Panc1 (cell line): ENCODE measurements at regions not wholly inside any gene's neighbourhood (a gene's known extent, or its start where the extent isn't known, plus 50 kb on each side); places are given as distances from the start of the nearest gene placed in this dataset.

Experiments used
- ATAC-seq: fragments of 200-7000 bp; cut with Tn5 transposase; 2 replicates; pipeline ENCODE4 v1.9.1; 2020; ENCODE audit warnings: mild to moderate bottlenecking, moderate library complexity
- BruUV-seq: library from RNA; stranded (reverse); fragments of 400-500 nt; replicated peaks from 2 replicates; lab custom pipeline; 2021; lab: Mats Ljungman, UMichigan
- CTCF ChIA-PET: fragments of 300-600 bp; sonication (Branson Sonifier 250); formaldehyde crosslinking; loops from one replicate; lab custom pipeline; 2022; ENCODE audit warnings: antibody characterized with exemption; lab: Charles Lee
- POLR2A ChIA-PET: fragments of 300-600 bp; sonication (Branson Sonifier 250); formaldehyde crosslinking; loops from one replicate; lab custom pipeline; 2022; ENCODE audit warnings: antibody characterized with exemption; lab: Charles Lee
- DNase-seq: peaks from one replicate; pipeline ENCODE4 v3.0.0-alpha.2; 2010; ENCODE audit warnings: low read depth, low spot score
- H3K27ac ChIP-seq: 2 replicates; pipeline ENCODE4 v1.5.1; 2011; ENCODE audit warnings: mild to moderate bottlenecking, low read length, inconsistent platforms
- H3K27me3 ChIP-seq: fragments of 200-500 bp; sonication (Bioruptor generic); 2 replicates; pipeline ENCODE4 v1.6.0; 2014; ENCODE audit warnings: low read length, inconsistent platforms; ENCODE audit not compliant: control insufficient read depth, insufficient read depth
- H3K36me3 ChIP-seq: fragments of 200-500 bp; sonication (Bioruptor generic); 2 replicates; pipeline ENCODE4 v1.5.1; 2014; ENCODE audit warnings: inconsistent platforms, mild to moderate bottlenecking, low read length, moderate library complexity; ENCODE audit not compliant: control insufficient read depth, insufficient read depth
- H3K4me1 ChIP-seq: 2 replicates; pipeline ENCODE4 v1.5.1; 2011; ENCODE audit warnings: inconsistent platforms, mild to moderate bottlenecking, low read length, moderate library complexity; ENCODE audit not compliant: control insufficient read depth, insufficient read depth
- H3K4me3 ChIP-seq, 2 experiments: 2 replicates each; pipeline ENCODE4 v1.5.1; 2011 to 2012; ENCODE audit warnings: low read depth in 2 of 2, low read length in 2 of 2, mild to moderate bottlenecking in 2 of 2, inconsistent platforms in 1 of 2, moderate library complexity in 1 of 2
- H3K9me3 ChIP-seq: fragments of 200-500 bp; sonication (Bioruptor generic); 2 replicates; pipeline ENCODE4 v1.5.1; 2014; ENCODE audit warnings: low read depth, mild to moderate bottlenecking, inconsistent platforms, low read length, moderate library complexity; ENCODE audit not compliant: control insufficient read depth, insufficient read depth
- POLR2AphosphoS5 ChIP-seq: IDR thresholded peaks from 2 replicates; pipeline ENCODE4 v1.6.1; 2012; ENCODE audit warnings: mild to moderate bottlenecking, low read depth, low read length, moderate library complexity
- SIN3A ChIP-seq: IDR thresholded peaks from 2 replicates; pipeline ENCODE4 v1.6.1; 2012; ENCODE audit warnings: low read depth, mild to moderate bottlenecking, low read length, moderate library complexity, borderline replicate concordance; ENCODE audit not compliant: insufficient read depth
- TCF7L2 ChIP-seq: IDR thresholded peaks from 2 replicates; pipeline ENCODE4 v1.6.1; 2011; ENCODE audit warnings: mild to moderate bottlenecking, low read depth, low read length, inconsistent platforms
- in situ Hi-C: cut with HindIII; loops from 2 replicates; pipeline ENCODE4 v1.10.0; 2016; ENCODE audit warnings: low sequenced_read_pairs, low pct_unique_long_range_greater_than_20kb
- intact Hi-C: fragments of 100-400 bp; cut with micrococcal nuclease; formaldehyde crosslinking; loops from one replicate; pipeline ENCODE4 v1.10.0; 2022; ENCODE audit not compliant: unreplicated experiment
- TF ChIP-seq, protein P1 (sequence below): fragments of 450-650 bp; IDR thresholded peaks from 2 replicates; pipeline ENCODE4 v1.5.1; 2017; ENCODE audit warnings: mild to moderate bottlenecking
- TF ChIP-seq, protein P2 (sequence below), 2 experiments: IDR thresholded peaks; 2 replicates each; pipeline ENCODE4 v1.6.1; 2011 to 2012; ENCODE audit warnings: low read depth in 2 of 2, control low read depth in 1 of 2, low read length in 1 of 2, mild to moderate bottlenecking in 1 of 2, moderate library complexity in 1 of 2; ENCODE audit not compliant: insufficient read depth in 1 of 2

DNA sequence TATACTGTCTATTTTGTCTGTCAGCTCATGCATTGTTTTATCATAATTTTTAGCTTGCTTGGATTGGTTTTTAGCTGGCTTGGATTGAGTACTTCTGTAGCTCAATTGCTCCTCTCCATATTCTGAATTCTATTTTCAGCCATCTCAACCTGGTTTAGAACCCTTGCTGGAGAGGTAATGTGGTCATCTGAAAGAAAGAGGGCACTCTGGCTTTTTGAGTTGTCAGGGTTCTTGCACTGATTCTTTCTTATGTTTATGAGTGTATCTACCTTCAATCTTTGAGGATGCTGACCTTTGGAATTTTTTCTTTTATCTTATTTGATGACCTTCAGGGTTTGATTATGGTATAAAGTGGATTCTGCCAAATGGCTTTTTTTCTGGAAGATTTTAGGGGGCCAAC is 632.7 kb upstream of the ID4 start:
- Histone ChIP-seq H3K36me3 (no peaks in the 10 kb centered on the region), H3K27me3 (no peaks in the 10 kb centered on the region), H3K27ac (no peak overlapping the region), H3K4me3 (no peak overlapping the region), H3K4me1 (no peaks in the 10 kb centered on the region), H3K9me3 (no peaks in the 10 kb centered on the region)
- ChIA-PET POLR2A (no interaction called here), CTCF (no interaction called here)
- in situ Hi-C loops (no loop called here), intact Hi-C loops (no loop called here)
- DNase-seq (no peak), ATAC-seq (no peak)
- TF ChIP-seq, protein P1, sequence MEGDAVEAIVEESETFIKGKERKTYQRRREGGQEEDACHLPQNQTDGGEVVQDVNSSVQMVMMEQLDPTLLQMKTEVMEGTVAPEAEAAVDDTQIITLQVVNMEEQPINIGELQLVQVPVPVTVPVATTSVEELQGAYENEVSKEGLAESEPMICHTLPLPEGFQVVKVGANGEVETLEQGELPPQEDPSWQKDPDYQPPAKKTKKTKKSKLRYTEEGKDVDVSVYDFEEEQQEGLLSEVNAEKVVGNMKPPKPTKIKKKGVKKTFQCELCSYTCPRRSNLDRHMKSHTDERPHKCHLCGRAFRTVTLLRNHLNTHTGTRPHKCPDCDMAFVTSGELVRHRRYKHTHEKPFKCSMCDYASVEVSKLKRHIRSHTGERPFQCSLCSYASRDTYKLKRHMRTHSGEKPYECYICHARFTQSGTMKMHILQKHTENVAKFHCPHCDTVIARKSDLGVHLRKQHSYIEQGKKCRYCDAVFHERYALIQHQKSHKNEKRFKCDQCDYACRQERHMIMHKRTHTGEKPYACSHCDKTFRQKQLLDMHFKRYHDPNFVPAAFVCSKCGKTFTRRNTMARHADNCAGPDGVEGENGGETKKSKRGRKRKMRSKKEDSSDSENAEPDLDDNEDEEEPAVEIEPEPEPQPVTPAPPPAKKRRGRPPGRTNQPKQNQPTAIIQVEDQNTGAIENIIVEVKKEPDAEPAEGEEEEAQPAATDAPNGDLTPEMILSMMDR = peak; percentile 18; the same call in 1 of the 2 replicates
- TF ChIP-seq, protein P2, sequence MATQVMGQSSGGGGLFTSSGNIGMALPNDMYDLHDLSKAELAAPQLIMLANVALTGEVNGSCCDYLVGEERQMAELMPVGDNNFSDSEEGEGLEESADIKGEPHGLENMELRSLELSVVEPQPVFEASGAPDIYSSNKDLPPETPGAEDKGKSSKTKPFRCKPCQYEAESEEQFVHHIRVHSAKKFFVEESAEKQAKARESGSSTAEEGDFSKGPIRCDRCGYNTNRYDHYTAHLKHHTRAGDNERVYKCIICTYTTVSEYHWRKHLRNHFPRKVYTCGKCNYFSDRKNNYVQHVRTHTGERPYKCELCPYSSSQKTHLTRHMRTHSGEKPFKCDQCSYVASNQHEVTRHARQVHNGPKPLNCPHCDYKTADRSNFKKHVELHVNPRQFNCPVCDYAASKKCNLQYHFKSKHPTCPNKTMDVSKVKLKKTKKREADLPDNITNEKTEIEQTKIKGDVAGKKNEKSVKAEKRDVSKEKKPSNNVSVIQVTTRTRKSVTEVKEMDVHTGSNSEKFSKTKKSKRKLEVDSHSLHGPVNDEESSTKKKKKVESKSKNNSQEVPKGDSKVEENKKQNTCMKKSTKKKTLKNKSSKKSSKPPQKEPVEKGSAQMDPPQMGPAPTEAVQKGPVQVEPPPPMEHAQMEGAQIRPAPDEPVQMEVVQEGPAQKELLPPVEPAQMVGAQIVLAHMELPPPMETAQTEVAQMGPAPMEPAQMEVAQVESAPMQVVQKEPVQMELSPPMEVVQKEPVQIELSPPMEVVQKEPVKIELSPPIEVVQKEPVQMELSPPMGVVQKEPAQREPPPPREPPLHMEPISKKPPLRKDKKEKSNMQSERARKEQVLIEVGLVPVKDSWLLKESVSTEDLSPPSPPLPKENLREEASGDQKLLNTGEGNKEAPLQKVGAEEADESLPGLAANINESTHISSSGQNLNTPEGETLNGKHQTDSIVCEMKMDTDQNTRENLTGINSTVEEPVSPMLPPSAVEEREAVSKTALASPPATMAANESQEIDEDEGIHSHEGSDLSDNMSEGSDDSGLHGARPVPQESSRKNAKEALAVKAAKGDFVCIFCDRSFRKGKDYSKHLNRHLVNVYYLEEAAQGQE (IDR thresholded peaks at IDR 0.05; ENCODE audit: insufficient read depth in 1 of 2, low read depth in 2 of 2, low read length in 1 of 2) = no peak
- no peak for TF ChIP-seq TCF7L2
- no TSS peak for BruUV-seq

DNA sequence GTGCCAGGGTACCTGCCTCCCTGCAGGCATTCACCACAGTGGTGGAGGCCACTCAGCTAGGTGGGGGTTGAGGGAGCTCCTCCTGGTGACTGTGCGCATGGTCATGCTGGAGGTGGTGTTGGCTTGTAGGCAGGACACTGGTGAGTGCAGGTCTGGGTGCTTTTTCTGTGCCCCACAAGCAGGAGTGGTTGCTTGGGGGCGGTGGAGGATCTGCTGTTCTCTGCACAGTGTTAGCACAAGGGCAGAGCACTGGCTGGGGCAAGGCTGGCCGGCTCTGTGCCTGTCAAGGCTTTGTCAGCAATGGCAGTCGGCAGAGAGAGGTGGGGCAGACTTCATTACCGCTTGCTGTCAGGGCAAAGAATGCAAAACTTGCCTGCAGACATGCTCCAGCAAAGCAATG is 632.1 kb upstream of the ID4 start:
- in situ Hi-C loops = no loop called here
- CTCF ChIA-PET = no interaction called here
- ATAC-seq (no peak), DNase-seq (no peak)
- no peaks in the 10 kb centered on the region for H3K36me3 ChIP-seq
- no peak overlapping the region for H3K27ac ChIP-seq
- POLR2A ChIA-PET = no interaction called here
- H3K4me3 ChIP-seq = no peak overlapping the region
- H3K4me1 ChIP-seq = no peaks in the 10 kb centered on the region
- H3K27me3 ChIP-seq = no peaks in the 10 kb centered on the region
- no TSS peak for BruUV-seq
- intact Hi-C loops = no loop called here
- TF ChIP-seq SIN3A = no peak
- TF ChIP-seq, protein P2 (IDR thresholded peaks at IDR 0.05; ENCODE audit: insufficient read depth in 1 of 2, low read depth in 2 of 2, low read length in 1 of 2) = no peak
- no peak for TF ChIP-seq POLR2AphosphoS5
- TF ChIP-seq, protein P1 = no peak
- TF ChIP-seq TCF7L2 = no peak
- no peaks in the 10 kb centered on the region for H3K9me3 ChIP-seq
